Upper lobe of left lung (tissue), 4 donors: ENCODE measurements at regions not wholly inside any gene's neighbourhood (a gene's known extent, or its start where the extent isn't known, plus 50 kb on each side); places are given as distances from the start of the nearest gene placed in this dataset.

Source experiments
- CTCF ChIP-seq, 6 experiments: fragments of 450-650 bp in 4 of 6; fragments of 200-600 bp in 2 of 6; sonication (generic) in 2 of 6; IDR thresholded peaks; one replicate each; pipeline ENCODE4 v1.5.1; 2016 to 2019; ENCODE audit warnings: antibody characterized with exemption in 6 of 6
- EP300 ChIP-seq, 4 donors: sonication (generic); formaldehyde crosslinking; IDR thresholded peaks; one replicate each; pipeline ENCODE4 v1.5.1; 2017; ENCODE audit warnings: antibody characterized with exemption in 4 of 4, control low read depth in 2 of 4
- POLR2AphosphoS5 ChIP-seq, 2 donors: sonication (generic); formaldehyde crosslinking; IDR thresholded peaks; one replicate each; pipeline ENCODE4 v1.5.1; 2017; ENCODE audit warnings: antibody characterized with exemption in 2 of 2

GRCh38 chr21:16620786-16621320, 891.1 kb downstream of the USP25 start:
- no peak for TF ChIP-seq CTCF (IDR thresholded peaks at IDR 0.05)
- no peak for TF ChIP-seq POLR2AphosphoS5 (IDR thresholded peaks at IDR 0.05)
- TF ChIP-seq EP300 (IDR thresholded peaks at IDR 0.05), result no peak
